ENCODE measurements at regions not wholly inside any gene's neighbourhood (a gene's known extent, or its start where the extent isn't known, plus 50 kb on each side); places are given as distances from the start of the nearest gene placed in this dataset.

DNA sequence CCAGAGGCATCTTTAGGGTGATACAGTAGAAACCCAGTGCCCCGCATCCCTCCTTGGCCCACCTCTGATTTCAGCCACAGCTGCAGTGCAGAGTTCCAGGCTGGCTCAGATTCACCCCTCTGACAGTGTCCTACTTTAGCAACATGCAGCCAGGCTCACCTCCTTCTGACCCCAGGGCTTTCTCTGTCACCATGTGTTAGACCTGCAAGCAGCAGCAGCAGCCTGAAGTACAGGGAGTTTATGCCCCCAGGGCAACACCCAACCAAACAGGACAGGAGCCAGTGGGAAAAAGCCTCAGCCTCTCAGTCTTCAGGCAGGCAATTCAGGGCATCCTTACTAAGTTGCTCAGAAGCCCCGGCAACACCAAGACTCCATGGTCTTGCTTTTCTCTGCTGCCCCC lies 109.0 kb upstream of the PLXNA4 start:
- TF ChIP-seq, protein P1, sequence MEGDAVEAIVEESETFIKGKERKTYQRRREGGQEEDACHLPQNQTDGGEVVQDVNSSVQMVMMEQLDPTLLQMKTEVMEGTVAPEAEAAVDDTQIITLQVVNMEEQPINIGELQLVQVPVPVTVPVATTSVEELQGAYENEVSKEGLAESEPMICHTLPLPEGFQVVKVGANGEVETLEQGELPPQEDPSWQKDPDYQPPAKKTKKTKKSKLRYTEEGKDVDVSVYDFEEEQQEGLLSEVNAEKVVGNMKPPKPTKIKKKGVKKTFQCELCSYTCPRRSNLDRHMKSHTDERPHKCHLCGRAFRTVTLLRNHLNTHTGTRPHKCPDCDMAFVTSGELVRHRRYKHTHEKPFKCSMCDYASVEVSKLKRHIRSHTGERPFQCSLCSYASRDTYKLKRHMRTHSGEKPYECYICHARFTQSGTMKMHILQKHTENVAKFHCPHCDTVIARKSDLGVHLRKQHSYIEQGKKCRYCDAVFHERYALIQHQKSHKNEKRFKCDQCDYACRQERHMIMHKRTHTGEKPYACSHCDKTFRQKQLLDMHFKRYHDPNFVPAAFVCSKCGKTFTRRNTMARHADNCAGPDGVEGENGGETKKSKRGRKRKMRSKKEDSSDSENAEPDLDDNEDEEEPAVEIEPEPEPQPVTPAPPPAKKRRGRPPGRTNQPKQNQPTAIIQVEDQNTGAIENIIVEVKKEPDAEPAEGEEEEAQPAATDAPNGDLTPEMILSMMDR (conservative IDR thresholded peaks at IDR 0.05): no peak
- TF ChIP-seq ZFX (IDR thresholded peaks at IDR 0.05): no peak
- no peak overlapping the region for H3K27ac ChIP-seq

DNA sequence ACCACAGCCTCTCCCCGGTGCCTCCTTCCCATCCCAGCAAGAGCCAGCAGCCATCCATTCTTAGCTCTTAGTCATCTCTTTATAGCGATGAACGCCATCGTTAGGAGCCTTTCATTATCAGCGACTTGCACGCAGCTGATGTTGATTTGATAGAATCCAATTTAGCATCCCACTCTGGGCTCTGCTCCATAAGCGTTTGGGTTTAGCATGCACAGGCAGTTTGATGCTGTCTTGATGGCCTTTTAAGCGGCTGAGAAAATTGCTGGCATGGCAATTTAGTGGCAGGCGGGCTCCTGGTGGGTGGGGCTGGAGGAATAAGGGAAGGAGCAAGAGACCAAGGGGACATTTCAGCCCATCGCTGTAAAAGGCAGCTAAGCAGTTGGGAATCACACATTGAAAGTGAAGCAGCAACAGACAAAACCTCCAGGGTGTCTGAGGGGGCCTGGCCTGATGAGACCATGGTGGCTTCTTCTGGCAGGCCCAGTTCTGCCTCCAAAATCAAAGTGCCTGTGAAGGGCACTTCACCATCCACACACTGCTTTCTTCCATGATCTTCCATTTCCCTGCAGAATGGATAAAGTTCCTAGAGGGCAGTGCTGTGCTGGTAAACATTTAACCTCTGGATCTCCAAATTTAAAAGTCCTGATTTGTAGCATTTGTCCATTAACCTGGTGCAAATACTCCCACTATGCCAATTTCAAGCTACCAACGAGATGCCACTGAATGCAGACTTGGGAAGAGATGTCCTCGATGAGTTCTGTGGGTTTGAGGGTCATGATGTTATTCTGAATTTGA lies 107.8 kb upstream of the PLXNA4 start:
- no peak overlapping the region for H3K27ac ChIP-seq
- TF ChIP-seq, protein P1 (conservative IDR thresholded peaks at IDR 0.05): no peak
- no peak for TF ChIP-seq ZFX (IDR thresholded peaks at IDR 0.05)

DNA sequence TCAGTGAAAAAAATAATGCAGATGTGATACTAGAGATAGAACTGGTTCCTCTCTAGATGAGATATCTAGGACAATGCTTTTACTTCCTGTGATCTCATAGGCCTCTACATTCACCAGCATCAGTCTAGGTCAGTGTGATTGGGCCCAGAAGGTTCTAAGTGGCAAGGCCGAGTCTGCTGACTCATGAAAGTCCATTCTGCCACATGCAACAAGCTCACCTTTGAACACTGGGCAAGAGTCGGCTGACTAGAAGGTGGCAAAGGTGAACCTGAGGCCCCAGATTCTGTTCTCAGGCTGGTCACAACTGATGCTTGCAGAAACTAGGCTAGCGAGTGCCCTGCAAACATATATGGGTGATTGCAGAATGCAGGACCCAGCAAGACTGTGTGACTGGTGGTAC lies 105.7 kb upstream of the PLXNA4 start:
- H3K27ac ChIP-seq: no peak overlapping the region
- no peak for TF ChIP-seq ZFX (IDR thresholded peaks at IDR 0.05)

DNA sequence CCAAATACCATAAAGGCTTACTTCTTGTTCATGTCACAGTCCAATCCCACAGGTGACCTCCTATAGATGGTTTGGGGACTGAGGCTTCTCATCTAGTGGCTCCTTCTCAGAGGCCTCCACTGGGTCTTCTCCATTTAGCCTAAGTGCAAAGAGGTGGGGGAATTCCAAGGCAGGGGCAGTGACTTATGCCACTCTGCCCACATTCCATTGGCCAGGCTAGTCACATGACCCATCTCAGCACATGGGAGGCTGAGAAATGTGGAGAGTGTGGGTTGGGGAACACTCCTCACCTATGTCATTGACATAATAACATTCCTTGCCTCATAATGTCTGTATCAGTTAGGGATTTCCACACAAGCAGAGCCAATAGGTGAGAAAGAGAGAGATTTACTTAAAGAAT lies 104.3 kb upstream of the PLXNA4 start:
- TF ChIP-seq, protein P1 (conservative IDR thresholded peaks at IDR 0.05): no peak
- no peak for TF ChIP-seq ZFX (IDR thresholded peaks at IDR 0.05)
- no peak overlapping the region for H3K27ac ChIP-seq

DNA sequence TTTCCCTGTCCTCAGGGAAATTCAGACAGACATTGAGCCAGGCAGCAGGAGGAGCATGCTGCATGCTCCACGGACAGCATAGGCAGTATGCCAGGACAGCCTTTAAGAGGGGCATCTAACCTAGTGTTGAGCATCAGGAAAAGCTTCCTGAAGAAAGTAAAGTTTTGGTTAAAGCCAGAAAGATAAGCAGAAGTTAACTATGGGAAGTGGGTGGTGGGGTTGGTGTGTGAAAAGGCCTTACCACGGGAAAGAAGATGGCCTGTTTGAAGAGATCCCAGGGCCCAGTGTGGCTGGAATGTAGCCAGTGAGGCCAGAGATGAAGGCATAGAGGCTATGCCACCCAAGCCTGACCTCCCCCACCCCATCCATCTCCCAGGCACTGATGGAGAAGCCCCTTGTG lies 102.4 kb upstream of the PLXNA4 start:
- H3K27ac ChIP-seq: no peak overlapping the region
- TF ChIP-seq ZFX (IDR thresholded peaks at IDR 0.05): no peak
- TF ChIP-seq, protein P1 (conservative IDR thresholded peaks at IDR 0.05): no peak

DNA sequence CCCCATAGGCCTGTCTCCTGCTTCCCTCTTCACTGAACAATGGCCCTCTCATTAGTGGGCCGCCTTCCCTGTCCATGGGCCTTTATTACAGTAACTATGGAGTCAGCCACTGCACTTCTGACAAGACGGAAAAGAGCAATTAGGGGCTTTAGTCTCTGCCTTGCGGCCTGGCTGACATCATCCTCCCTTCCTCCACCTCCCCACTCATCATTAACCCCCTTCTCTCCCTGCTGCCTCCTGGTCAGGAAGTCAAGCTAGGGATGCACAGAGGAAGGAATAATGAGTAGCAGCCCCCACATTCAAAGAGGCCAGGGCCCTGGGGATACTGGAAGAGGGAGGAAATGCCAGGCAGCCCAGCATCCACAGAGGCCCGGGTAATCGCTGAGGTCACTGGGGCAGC lies 101.6 kb upstream of the PLXNA4 start:
- TF ChIP-seq, protein P1 (conservative IDR thresholded peaks at IDR 0.05): no peak
- no peak for TF ChIP-seq ZFX (IDR thresholded peaks at IDR 0.05)
- H3K27ac ChIP-seq: no peak overlapping the region

DNA sequence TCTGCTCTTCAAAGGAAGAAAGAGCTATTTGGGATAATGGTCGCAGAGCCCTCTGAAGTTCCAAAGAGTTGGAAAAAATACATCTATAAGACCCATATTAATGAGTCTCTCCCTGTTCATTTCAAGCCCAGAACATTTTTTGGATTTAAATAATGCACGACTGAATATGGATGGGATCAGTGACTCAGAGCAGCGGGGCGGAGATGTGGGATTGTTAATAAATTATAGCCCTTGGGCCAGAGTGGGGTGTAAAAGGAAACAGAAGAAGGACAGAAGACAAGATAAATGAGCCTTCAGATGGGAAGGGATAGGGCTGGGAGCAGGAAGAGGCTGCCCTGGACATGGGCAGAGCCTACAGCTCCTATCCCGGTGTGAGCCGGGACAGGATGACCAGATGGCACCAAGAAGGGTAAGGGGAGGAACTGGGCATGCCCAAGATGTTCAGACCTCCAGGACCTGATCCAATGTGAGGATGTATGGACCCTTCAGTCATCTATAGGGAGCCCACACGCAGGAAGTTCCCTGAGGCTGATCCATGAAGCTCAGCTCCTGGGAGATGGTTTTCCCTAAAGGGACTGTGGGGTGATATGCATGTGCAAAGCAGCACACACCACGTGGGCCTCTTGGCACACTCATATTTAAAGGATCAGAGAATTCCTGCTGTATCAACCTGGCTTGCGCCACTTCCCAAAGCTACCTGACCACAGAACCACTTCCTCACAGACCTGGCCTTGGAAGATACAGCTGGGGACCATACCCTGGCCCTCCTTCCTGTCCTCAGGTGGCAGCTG lies 96.1 kb upstream of the PLXNA4 start:
- TF ChIP-seq, protein P1 (conservative IDR thresholded peaks at IDR 0.05): no peak
- TF ChIP-seq ZFX (IDR thresholded peaks at IDR 0.05): no peak
- H3K27ac ChIP-seq: no peak overlapping the region

All from C4-2B (cell line).